ENCODE measurements at regions not wholly inside any gene's neighbourhood (a gene's known extent, or its start where the extent isn't known, plus 50 kb on each side); places are given as distances from the start of the nearest gene placed in this dataset.

DNA sequence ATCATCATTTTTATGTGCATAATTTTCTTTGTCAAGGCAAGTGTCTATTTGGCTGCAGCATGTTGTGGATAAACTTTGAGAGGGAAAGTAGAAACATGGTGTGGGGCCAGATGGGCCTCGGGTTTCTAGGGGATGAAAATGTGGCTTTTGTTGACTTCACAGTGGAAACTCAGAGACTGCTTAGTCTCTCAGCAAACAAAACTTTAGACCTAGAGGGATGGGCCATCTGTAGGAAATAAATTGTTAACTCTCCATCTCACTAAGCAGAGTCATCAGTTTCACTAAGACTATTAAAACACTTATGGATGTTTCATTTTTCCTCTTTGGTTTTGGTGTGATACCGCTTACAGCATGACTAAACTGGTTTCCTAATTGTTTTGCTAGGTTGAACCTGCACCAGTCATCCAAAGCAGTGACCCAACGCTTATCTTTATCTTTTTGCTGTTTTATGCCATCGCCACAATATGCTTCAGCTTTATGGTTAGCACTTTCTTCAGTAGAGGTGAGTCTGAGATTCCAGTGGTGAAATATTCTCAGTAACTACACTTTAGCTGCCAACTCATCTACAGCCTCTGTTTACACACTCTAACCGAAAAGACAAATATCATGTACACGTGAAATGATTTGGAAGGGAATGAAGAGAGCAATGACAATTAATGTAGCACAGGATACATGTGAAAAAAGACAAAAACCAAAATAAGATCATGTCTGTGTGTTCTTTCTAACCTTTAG is 60.6 kb upstream of the CRYM start:
- Histone ChIP-seq H4K20me1 (ENCODE audit: insufficient read depth) (no peaks in the 10 kb centered on the region), H3K9ac (ENCODE audit: low read length) (no peak overlapping the region), H3K4me1 (ENCODE audit: control insufficient read depth in 1 of 2, insufficient read depth in 2 of 2, low read length in 2 of 2) (no peaks in the 10 kb centered on the region), H3K27me3 (ENCODE audit: insufficient read depth, low read length) (no peaks in the 10 kb centered on the region), H3K36me3 (ENCODE audit: control insufficient read depth in 1 of 2, insufficient read depth in 2 of 2, low read length in 2 of 2) (no peaks in the 10 kb centered on the region; a peak in 1 of 4 replicates), H3K9me3 (ENCODE audit: control insufficient read depth in 1 of 2, insufficient read depth in 1 of 2, low read depth in 1 of 2, low read length in 2 of 2) (no peaks in the 10 kb centered on the region), H2AFZ (ENCODE audit: low read depth, low read length, poor library complexity, severe bottlenecking) (no peak overlapping the region), H3K9me2 (ENCODE audit: insufficient read depth) (no peaks in the 10 kb centered on the region), H3K4me3 (replicated peaks in 1 of 2; ENCODE audit: low read depth in 1 of 2, low read length in 2 of 2) (no peak overlapping the region), H3K79me2 (ENCODE audit: insufficient read depth, low read length) (no peaks in the 10 kb centered on the region), H3K27ac (ENCODE audit: low read depth, low read length) (no peak overlapping the region), H3K4me2 (ENCODE audit: low read length) (no peak overlapping the region)
- POLR2A ChIA-PET, result no interaction called here
- intact Hi-C loops (cut with micrococcal nuclease), result no loop called here
- BruUV-seq (replicated peaks), result no TSS peak
- no peak for DNase-seq (ENCODE audit: low read depth, low spot score)
- CTCF ChIA-PET, result no interaction called here
- no peak for ATAC-seq
- no peak for TF ChIP-seq ZFX (IDR thresholded peaks at IDR 0.05)
- no peak for TF ChIP-seq FOSL1 (IDR thresholded peaks at IDR 0.05; ENCODE audit: low read depth)
- TF ChIP-seq EGR1 (IDR thresholded peaks at IDR 0.05; ENCODE audit: low read depth), result no peak
- no peak for TF ChIP-seq SRF (IDR thresholded peaks at IDR 0.05; ENCODE audit: low read depth)
- no peak for TF ChIP-seq YY1 (IDR thresholded peaks at IDR 0.05; ENCODE audit: extremely low read depth, insufficient replicate concordance, low read depth, low read length)
- no peak for TF ChIP-seq ELF1 (IDR thresholded peaks at IDR 0.05; ENCODE audit: borderline replicate concordance, low read depth)
- no peak for TF ChIP-seq ZNF274 (IDR thresholded peaks at IDR 0.05; ENCODE audit: low read depth, low read length)
- no peak for TF ChIP-seq CBX3 (IDR thresholded peaks at IDR 0.05; ENCODE audit: low read depth)
- no peak for TF ChIP-seq POLR2AphosphoS5 (IDR thresholded peaks at IDR 0.05; ENCODE audit: low read depth, low read length)
- no peak for TF ChIP-seq EZH2phosphoT487 (IDR thresholded peaks at IDR 0.05; ENCODE audit: borderline replicate concordance)
- TF ChIP-seq, protein P1, sequence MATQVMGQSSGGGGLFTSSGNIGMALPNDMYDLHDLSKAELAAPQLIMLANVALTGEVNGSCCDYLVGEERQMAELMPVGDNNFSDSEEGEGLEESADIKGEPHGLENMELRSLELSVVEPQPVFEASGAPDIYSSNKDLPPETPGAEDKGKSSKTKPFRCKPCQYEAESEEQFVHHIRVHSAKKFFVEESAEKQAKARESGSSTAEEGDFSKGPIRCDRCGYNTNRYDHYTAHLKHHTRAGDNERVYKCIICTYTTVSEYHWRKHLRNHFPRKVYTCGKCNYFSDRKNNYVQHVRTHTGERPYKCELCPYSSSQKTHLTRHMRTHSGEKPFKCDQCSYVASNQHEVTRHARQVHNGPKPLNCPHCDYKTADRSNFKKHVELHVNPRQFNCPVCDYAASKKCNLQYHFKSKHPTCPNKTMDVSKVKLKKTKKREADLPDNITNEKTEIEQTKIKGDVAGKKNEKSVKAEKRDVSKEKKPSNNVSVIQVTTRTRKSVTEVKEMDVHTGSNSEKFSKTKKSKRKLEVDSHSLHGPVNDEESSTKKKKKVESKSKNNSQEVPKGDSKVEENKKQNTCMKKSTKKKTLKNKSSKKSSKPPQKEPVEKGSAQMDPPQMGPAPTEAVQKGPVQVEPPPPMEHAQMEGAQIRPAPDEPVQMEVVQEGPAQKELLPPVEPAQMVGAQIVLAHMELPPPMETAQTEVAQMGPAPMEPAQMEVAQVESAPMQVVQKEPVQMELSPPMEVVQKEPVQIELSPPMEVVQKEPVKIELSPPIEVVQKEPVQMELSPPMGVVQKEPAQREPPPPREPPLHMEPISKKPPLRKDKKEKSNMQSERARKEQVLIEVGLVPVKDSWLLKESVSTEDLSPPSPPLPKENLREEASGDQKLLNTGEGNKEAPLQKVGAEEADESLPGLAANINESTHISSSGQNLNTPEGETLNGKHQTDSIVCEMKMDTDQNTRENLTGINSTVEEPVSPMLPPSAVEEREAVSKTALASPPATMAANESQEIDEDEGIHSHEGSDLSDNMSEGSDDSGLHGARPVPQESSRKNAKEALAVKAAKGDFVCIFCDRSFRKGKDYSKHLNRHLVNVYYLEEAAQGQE (IDR thresholded peaks at IDR 0.05; ENCODE audit: low read depth), result no peak
- TF ChIP-seq EZH2 (IDR thresholded peaks at IDR 0.05), result no peak
- TF ChIP-seq CEBPB (IDR thresholded peaks at IDR 0.05; ENCODE audit: low read depth), result no peak
- RAD21 ChIA-PET (ENCODE audit: low non-redundant PET in 1 of 2, low total read pairs in 2 of 2, uncharacterized antibody in 2 of 2, unreplicated experiment in 2 of 2), result no interaction called here

Measured in HCT116 (cell line).